Suprapubic skin (tissue), 4 donors: ENCODE measurements at regions not wholly inside any gene's neighbourhood (a gene's known extent, or its start where the extent isn't known, plus 50 kb on each side); places are given as distances from the start of the nearest gene placed in this dataset.

Experiments
- POLR2A ChIP-seq, 2 donors: fragments of 450-650 bp; IDR thresholded peaks; one replicate each; pipeline ENCODE4 v1.6.1; 2017; ENCODE audit warnings: antibody characterized with exemption in 2 of 2, mild to moderate bottlenecking in 2 of 2, moderate library complexity in 2 of 2
- POLR2AphosphoS5 ChIP-seq, 3 donors: sonication (generic); formaldehyde crosslinking; IDR thresholded peaks; one replicate each; pipeline ENCODE4 v1.6.1; 2017; ENCODE audit warnings: antibody characterized with exemption in 3 of 3

- TF ChIP-seq POLR2AphosphoS5 (IDR thresholded peaks at IDR 0.05) (no peak), POLR2A (IDR thresholded peaks at IDR 0.05) (no peak)
Observed at GRCh38 chr9:120235081-120235480, 344.9 kb downstream of the CDK5RAP2 start.
